B cell (primary cell): ENCODE measurements at regions not wholly inside any gene's neighbourhood (a gene's known extent, or its start where the extent isn't known, plus 50 kb on each side); places are given as distances from the start of the nearest gene placed in this dataset.

ENCODE experiments used
- CTCF ChIP-seq: fragments of 200-600 bp; IDR thresholded peaks from one replicate; pipeline ENCODE4 v1.8.0; 2022; ENCODE audit warnings: antibody characterized with exemption, mild to moderate bottlenecking
- EZH2 ChIP-seq: IDR thresholded peaks from 2 replicates; pipeline ENCODE4 v1.6.1; 2012; ENCODE audit warnings: borderline replicate concordance, low read depth, mild to moderate bottlenecking, moderate library complexity, low read length; ENCODE audit not compliant: insufficient read depth, poor library complexity, severe bottlenecking

- TF ChIP-seq CTCF = no peak
- no peak for TF ChIP-seq EZH2
Observed at GRCh38 chr12:28652239-28652638, 462.0 kb downstream of the CCDC91 start.
